ENCODE measurements at regions not wholly inside any gene's neighbourhood (a gene's known extent, or its start where the extent isn't known, plus 50 kb on each side); places are given as distances from the start of the nearest gene placed in this dataset.

DNA sequence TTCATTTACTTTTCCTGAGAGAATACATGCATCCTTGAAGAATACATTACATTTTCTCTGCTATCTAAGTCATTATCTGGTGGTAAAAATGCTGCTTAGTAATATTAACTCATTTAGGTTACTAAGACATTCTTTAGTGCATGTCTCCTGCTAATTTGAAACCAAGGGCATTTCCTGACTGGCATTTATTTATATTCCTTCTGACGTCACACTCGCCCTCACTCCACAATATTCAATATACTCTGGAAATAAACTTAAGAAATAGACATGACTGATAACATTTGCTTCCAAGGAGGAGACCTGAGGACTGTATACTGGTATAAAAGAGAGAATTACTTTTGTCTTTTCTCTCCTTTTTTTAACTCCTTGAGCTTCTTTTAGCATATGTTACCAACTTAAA, 619.5 kb upstream of the SMIM31 start:
- TF ChIP-seq, protein P1, sequence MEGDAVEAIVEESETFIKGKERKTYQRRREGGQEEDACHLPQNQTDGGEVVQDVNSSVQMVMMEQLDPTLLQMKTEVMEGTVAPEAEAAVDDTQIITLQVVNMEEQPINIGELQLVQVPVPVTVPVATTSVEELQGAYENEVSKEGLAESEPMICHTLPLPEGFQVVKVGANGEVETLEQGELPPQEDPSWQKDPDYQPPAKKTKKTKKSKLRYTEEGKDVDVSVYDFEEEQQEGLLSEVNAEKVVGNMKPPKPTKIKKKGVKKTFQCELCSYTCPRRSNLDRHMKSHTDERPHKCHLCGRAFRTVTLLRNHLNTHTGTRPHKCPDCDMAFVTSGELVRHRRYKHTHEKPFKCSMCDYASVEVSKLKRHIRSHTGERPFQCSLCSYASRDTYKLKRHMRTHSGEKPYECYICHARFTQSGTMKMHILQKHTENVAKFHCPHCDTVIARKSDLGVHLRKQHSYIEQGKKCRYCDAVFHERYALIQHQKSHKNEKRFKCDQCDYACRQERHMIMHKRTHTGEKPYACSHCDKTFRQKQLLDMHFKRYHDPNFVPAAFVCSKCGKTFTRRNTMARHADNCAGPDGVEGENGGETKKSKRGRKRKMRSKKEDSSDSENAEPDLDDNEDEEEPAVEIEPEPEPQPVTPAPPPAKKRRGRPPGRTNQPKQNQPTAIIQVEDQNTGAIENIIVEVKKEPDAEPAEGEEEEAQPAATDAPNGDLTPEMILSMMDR (IDR thresholded peaks at IDR 0.05; ENCODE audit: poor library complexity, severe bottlenecking) = no peak
- TF ChIP-seq SMC3 (conservative IDR thresholded peaks at IDR 0.05; ENCODE audit: poor library complexity) (no peak), POLR2AphosphoS5 (IDR thresholded peaks at IDR 0.05) (no peak)
- no peak overlapping the region for H3K27ac ChIP-seq (ENCODE audit: low read length)
- no peak overlapping the region for H3K4me3 ChIP-seq (ENCODE audit: low read length)
- no peaks in the 10 kb centered on the region for H3K9me3 ChIP-seq (ENCODE audit: low read length)
- no peak overlapping the region for H3K4me2 ChIP-seq (ENCODE audit: low read length)
- no peak overlapping the region for H3K9ac ChIP-seq (ENCODE audit: low read length)
- no peak overlapping the region for H2AFZ ChIP-seq (ENCODE audit: low read depth, low read length)
- H4K20me1 ChIP-seq (ENCODE audit: insufficient read depth) = no peaks in the 10 kb centered on the region
- H3K9me2 ChIP-seq (ENCODE audit: insufficient read depth, low read length) = no peaks in the 10 kb centered on the region
- H3K79me2 ChIP-seq (replicated peaks; ENCODE audit: insufficient read depth, low read length) = no peaks in the 10 kb centered on the region
- no peaks in the 10 kb centered on the region for H3K27me3 ChIP-seq (ENCODE audit: insufficient read depth, low read depth, low read length)
- H3F3A ChIP-seq (ENCODE audit: insufficient read depth, low read length, poor library complexity, severe bottlenecking) = no peaks in the 10 kb centered on the region
- H3K36me3 ChIP-seq (ENCODE audit: insufficient read depth, low read length) = no peaks in the 10 kb centered on the region

DNA sequence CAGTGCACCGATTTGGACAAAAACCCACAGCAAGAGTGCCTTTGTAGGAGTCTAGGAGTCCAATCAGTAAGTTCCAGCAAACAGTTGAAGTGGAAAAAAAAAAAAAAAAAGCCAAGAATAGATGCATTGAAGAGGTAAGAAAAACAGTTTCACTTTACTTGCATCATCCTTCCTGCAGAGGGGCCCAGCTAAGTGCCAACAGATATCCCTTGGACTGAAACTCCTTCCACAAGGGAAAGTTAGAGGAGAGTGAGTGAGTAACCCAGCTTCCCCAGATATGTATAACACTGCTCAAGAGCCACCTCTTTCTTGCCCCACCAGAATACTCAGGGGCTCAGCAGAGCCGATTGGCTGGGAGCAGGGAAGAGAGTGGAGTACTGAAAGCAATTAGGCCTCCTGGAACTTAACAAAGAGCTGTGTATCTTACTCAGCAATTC, 617.7 kb upstream of the SMIM31 start:
- Histone ChIP-seq H3K4me3 (ENCODE audit: low read length) (no peak overlapping the region), H3K4me2 (ENCODE audit: low read length) (no peak overlapping the region), H3K36me3 (ENCODE audit: insufficient read depth, low read length) (no peaks in the 10 kb centered on the region), H3K9ac (ENCODE audit: low read length) (no peak overlapping the region), H4K20me1 (ENCODE audit: insufficient read depth) (no peaks in the 10 kb centered on the region), H3K27me3 (ENCODE audit: insufficient read depth, low read depth, low read length) (no peaks in the 10 kb centered on the region), H2AFZ (ENCODE audit: low read depth, low read length) (no peak overlapping the region), H3F3A (ENCODE audit: insufficient read depth, low read length, poor library complexity, severe bottlenecking) (no peaks in the 10 kb centered on the region), H3K9me3 (ENCODE audit: low read length) (no peaks in the 10 kb centered on the region), H3K9me2 (ENCODE audit: insufficient read depth, low read length) (no peaks in the 10 kb centered on the region), H3K79me2 (replicated peaks; ENCODE audit: insufficient read depth, low read length) (no peaks in the 10 kb centered on the region), H3K27ac (ENCODE audit: low read length) (no peak overlapping the region)
- TF ChIP-seq RAD21 (conservative IDR thresholded peaks at IDR 0.05) = no peak
- TF ChIP-seq, protein P2, sequence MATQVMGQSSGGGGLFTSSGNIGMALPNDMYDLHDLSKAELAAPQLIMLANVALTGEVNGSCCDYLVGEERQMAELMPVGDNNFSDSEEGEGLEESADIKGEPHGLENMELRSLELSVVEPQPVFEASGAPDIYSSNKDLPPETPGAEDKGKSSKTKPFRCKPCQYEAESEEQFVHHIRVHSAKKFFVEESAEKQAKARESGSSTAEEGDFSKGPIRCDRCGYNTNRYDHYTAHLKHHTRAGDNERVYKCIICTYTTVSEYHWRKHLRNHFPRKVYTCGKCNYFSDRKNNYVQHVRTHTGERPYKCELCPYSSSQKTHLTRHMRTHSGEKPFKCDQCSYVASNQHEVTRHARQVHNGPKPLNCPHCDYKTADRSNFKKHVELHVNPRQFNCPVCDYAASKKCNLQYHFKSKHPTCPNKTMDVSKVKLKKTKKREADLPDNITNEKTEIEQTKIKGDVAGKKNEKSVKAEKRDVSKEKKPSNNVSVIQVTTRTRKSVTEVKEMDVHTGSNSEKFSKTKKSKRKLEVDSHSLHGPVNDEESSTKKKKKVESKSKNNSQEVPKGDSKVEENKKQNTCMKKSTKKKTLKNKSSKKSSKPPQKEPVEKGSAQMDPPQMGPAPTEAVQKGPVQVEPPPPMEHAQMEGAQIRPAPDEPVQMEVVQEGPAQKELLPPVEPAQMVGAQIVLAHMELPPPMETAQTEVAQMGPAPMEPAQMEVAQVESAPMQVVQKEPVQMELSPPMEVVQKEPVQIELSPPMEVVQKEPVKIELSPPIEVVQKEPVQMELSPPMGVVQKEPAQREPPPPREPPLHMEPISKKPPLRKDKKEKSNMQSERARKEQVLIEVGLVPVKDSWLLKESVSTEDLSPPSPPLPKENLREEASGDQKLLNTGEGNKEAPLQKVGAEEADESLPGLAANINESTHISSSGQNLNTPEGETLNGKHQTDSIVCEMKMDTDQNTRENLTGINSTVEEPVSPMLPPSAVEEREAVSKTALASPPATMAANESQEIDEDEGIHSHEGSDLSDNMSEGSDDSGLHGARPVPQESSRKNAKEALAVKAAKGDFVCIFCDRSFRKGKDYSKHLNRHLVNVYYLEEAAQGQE (IDR thresholded peaks at IDR 0.05; ENCODE audit: borderline replicate concordance) = no peak
- TF ChIP-seq POLR2AphosphoS5 (IDR thresholded peaks at IDR 0.05) = no peak
- no peak for TF ChIP-seq EP300 (conservative IDR thresholded peaks at IDR 0.05; ENCODE audit: poor library complexity, severe bottlenecking)
- TF ChIP-seq SMC3 (conservative IDR thresholded peaks at IDR 0.05; ENCODE audit: poor library complexity) = no peak
- TF ChIP-seq EZH2 (IDR thresholded peaks at IDR 0.05; ENCODE audit: borderline replicate concordance, insufficient read depth, low read length, poor library complexity, severe bottlenecking) = no peak
- TF ChIP-seq, protein P1 (IDR thresholded peaks at IDR 0.05; ENCODE audit: poor library complexity, severe bottlenecking) = no peak
- TF ChIP-seq TAF1 (IDR thresholded peaks at IDR 0.05; ENCODE audit: low read depth) = no peak
- TF ChIP-seq MXI1 (conservative IDR thresholded peaks at IDR 0.05; ENCODE audit: poor library complexity, severe bottlenecking) = no peak
